Neural progenitor cell (in vitro differentiated cells): ENCODE measurements at regions not wholly inside any gene's neighbourhood (a gene's known extent, or its start where the extent isn't known, plus 50 kb on each side); places are given as distances from the start of the nearest gene placed in this dataset.

ENCODE experiments used
- DNase-seq: peaks from one replicate; pipeline ENCODE4 v3.0.0-alpha.2; 2016; ENCODE audit warnings: low spot score
- H2AFZ ChIP-seq: fragments of 200-600 bp; sonication (generic); replicated peaks from 2 replicates; pipeline ENCODE4 v1.6.1; 2016; ENCODE audit warnings: antibody characterized with exemption
- H3F3A ChIP-seq: fragments of 200-600 bp; sonication (generic); 2 replicates; pipeline ENCODE4 v1.6.1; 2016; ENCODE audit warnings: antibody characterized with exemption, low read depth
- H3K27ac ChIP-seq: fragments of 200-600 bp; sonication (generic); 2 replicates; pipeline ENCODE4 v1.5.1; 2016; ENCODE audit warnings: mild to moderate bottlenecking
- H3K27me3 ChIP-seq: fragments of 200-600 bp; sonication (generic); 2 replicates; pipeline ENCODE4 v1.6.1; 2016; ENCODE audit warnings: mild to moderate bottlenecking, moderate library complexity
- H3K36me3 ChIP-seq: fragments of 200-600 bp; sonication (generic); 2 replicates; pipeline ENCODE4 v1.5.1; 2016
- H3K4me1 ChIP-seq: fragments of 200-600 bp; sonication (generic); 2 replicates; pipeline ENCODE4 v1.6.1; 2016; ENCODE audit warnings: mixed run types
- H3K4me2 ChIP-seq: fragments of 200-600 bp; sonication (generic); 2 replicates; pipeline ENCODE4 v1.6.1; 2016
- H3K4me3 ChIP-seq: fragments of 200-600 bp; sonication (generic); 2 replicates; pipeline ENCODE4 v1.5.1; 2016
- H3K79me2 ChIP-seq: fragments of 200-600 bp; sonication (generic); 2 replicates; pipeline ENCODE4 v1.6.1; 2016; ENCODE audit warnings: low read depth
- H3K9ac ChIP-seq: fragments of 200-600 bp; sonication (generic); 2 replicates; pipeline ENCODE4 v1.6.1; 2016
- H3K9me3 ChIP-seq: fragments of 200-600 bp; sonication (generic); 2 replicates; pipeline ENCODE4 v1.5.1; 2016; ENCODE audit warnings: low read depth
- H4K20me1 ChIP-seq: fragments of 200-600 bp; sonication (generic); 2 replicates; pipeline ENCODE4 v1.6.1; 2016; ENCODE audit warnings: low read depth
- H3K27ac Mint-ChIP-seq: 3 replicates; pipeline ENCODE4 v1.8.0; 2021; ENCODE audit warnings: mixed read lengths
- H3K27me3 Mint-ChIP-seq: 2 replicates; pipeline ENCODE4 v1.8.0; 2022; ENCODE audit warnings: low read depth, mild to moderate bottlenecking, inconsistent platforms, moderate library complexity, mixed read lengths; ENCODE audit not compliant: insufficient read depth
- H3K36me3 Mint-ChIP-seq: 3 replicates; pipeline ENCODE4 v1.8.0; 2021; ENCODE audit warnings: mixed read lengths
- H3K4me1 Mint-ChIP-seq: 3 replicates; pipeline ENCODE4 v1.8.0; 2021; ENCODE audit warnings: mixed read lengths
- H3K4me3 Mint-ChIP-seq: 3 replicates; pipeline ENCODE4 v1.8.0; 2021; ENCODE audit warnings: mild to moderate bottlenecking, moderate library complexity, mixed read lengths
- H3K9me3 Mint-ChIP-seq: 3 replicates; pipeline ENCODE4 v1.8.0; 2020; ENCODE audit warnings: mixed read lengths
- EZH2 ChIP-seq: fragments of 200-600 bp; sonication (generic); IDR thresholded peaks from 2 replicates; pipeline ENCODE4 v1.6.1; 2017; ENCODE audit warnings: antibody characterized with exemption, mild to moderate bottlenecking, moderate library complexity
- EZH2phosphoT487 ChIP-seq: fragments of 200-600 bp; sonication (generic); IDR thresholded peaks from 2 replicates; pipeline ENCODE4 v1.6.1; 2017; ENCODE audit warnings: antibody characterized with exemption
- TF ChIP-seq, protein P1 (sequence below): fragments of 200-600 bp; sonication (generic); IDR thresholded peaks from 2 replicates; pipeline ENCODE4 v1.5.1; 2017; ENCODE audit warnings: antibody characterized with exemption, mild to moderate bottlenecking

DNA sequence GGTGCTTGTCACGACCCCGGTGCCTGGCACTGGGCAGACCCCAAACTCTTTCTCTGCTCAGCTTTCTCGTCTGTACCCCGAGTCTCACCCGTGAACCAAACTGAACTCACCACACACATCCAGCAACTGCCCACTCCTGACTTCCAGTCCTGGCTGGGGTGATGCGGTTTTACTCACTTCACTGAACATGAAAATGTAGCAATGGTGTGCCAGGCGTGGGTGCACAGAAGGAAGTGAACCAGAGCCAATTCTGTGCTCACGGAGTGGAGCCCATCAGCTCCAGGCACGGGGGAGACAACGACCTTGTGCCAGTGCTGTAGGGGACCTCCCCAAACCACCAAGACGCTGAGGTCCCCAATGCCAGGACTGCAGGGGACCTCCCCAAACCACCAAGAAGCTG lies 78.7 kb upstream of the AFDN start:
- H3K4me1 ChIP-seq = peaks cover 10% of the 10 kb centered on the region
- H3K9ac ChIP-seq = no peak overlapping the region
- no peaks in the 10 kb centered on the region for H3F3A ChIP-seq
- Mint-ChIP-seq H3K27ac (peak overlapping the region; percentile 94), H3K9me3 (peaks cover 5% of the 10 kb centered on the region), H3K4me1 (peaks cover 23% of the 10 kb centered on the region), H3K36me3 (no peaks in the 10 kb centered on the region), H3K4me3 (no peak overlapping the region), H3K27me3 (peaks cover 7% of the 10 kb centered on the region)
- no peak overlapping the region for H2AFZ ChIP-seq
- H3K9me3 ChIP-seq = no peaks in the 10 kb centered on the region
- TF ChIP-seq EZH2phosphoT487 (no peak), EZH2 (no peak)
- TF ChIP-seq, protein P1, sequence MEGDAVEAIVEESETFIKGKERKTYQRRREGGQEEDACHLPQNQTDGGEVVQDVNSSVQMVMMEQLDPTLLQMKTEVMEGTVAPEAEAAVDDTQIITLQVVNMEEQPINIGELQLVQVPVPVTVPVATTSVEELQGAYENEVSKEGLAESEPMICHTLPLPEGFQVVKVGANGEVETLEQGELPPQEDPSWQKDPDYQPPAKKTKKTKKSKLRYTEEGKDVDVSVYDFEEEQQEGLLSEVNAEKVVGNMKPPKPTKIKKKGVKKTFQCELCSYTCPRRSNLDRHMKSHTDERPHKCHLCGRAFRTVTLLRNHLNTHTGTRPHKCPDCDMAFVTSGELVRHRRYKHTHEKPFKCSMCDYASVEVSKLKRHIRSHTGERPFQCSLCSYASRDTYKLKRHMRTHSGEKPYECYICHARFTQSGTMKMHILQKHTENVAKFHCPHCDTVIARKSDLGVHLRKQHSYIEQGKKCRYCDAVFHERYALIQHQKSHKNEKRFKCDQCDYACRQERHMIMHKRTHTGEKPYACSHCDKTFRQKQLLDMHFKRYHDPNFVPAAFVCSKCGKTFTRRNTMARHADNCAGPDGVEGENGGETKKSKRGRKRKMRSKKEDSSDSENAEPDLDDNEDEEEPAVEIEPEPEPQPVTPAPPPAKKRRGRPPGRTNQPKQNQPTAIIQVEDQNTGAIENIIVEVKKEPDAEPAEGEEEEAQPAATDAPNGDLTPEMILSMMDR = no peak
- H3K27ac ChIP-seq = no peak overlapping the region
- H4K20me1 ChIP-seq = no peaks in the 10 kb centered on the region
- no peaks in the 10 kb centered on the region for H3K36me3 ChIP-seq
- no peak for DNase-seq
- H3K79me2 ChIP-seq = no peaks in the 10 kb centered on the region
- H3K4me2 ChIP-seq = no peak overlapping the region
- no peak overlapping the region for H3K4me3 ChIP-seq
- no peaks in the 10 kb centered on the region for H3K27me3 ChIP-seq

- no peak overlapping the region for H2AFZ ChIP-seq
- no peak for DNase-seq
- no peak overlapping the region for H3K27ac Mint-ChIP-seq
These were observed 78.0 kb upstream of the AFDN start for GRCh38 chr6:167748458-167749379.

DNA sequence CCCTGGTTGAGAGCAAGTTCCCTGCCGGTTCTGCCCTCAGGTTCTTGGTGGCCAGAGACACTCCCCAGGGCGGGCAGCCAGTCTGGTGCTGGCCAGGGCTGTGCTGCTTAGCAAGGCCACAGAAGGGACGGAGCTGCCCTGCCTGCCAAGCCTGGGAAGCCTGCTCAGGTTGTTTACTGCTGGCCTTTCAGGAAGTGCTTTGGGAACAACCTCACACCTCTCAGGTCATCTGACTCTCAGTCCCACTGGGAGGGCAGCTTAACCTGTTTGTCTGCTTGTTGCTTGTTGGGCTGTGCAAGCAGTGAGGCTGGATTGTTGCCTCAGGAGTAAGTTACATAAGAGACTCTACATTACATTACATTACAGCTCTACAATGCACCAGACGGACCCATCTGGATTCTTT lies 75.8 kb upstream of the AFDN start:
- peaks cover 10% of the 10 kb centered on the region for H3K4me1 ChIP-seq
- H4K20me1 ChIP-seq = no peaks in the 10 kb centered on the region
- DNase-seq = no peak
- Mint-ChIP-seq H3K9me3 (peaks cover 9% of the 10 kb centered on the region), H3K4me1 (peaks cover 30% of the 10 kb centered on the region), H3K4me3 (no peak overlapping the region), H3K36me3 (no peaks in the 10 kb centered on the region), H3K27ac (no peak overlapping the region), H3K27me3 (peaks cover 2% of the 10 kb centered on the region)
- H3K9ac ChIP-seq = no peak overlapping the region
- TF ChIP-seq EZH2phosphoT487 (no peak), EZH2 (no peak)
- TF ChIP-seq, protein P1 = no peak
- no peak overlapping the region for H3K4me3 ChIP-seq
- H2AFZ ChIP-seq = no peak overlapping the region
- H3K27ac ChIP-seq = no peak overlapping the region
- no peak overlapping the region for H3K4me2 ChIP-seq
- no peaks in the 10 kb centered on the region for H3F3A ChIP-seq
- no peaks in the 10 kb centered on the region for H3K9me3 ChIP-seq
- H3K36me3 ChIP-seq = no peaks in the 10 kb centered on the region
- no peaks in the 10 kb centered on the region for H3K27me3 ChIP-seq
- no peaks in the 10 kb centered on the region for H3K79me2 ChIP-seq

More at GRCh38 chr6:167748458-167749379, 78.0 kb upstream of the AFDN start:
- Histone ChIP-seq H3F3A (no peaks in the 10 kb centered on the region), H3K9me3 (no peaks in the 10 kb centered on the region), H3K4me2 (no peak overlapping the region), H3K36me3 (no peaks in the 10 kb centered on the region), H3K79me2 (no peaks in the 10 kb centered on the region), H3K27ac (no peak overlapping the region), H3K4me3 (no peak overlapping the region), H3K27me3 (no peaks in the 10 kb centered on the region), H3K9ac (no peak overlapping the region), H3K4me1 (peaks cover 10% of the 10 kb centered on the region), H4K20me1 (no peaks in the 10 kb centered on the region)
- H3K36me3 Mint-ChIP-seq = no peaks in the 10 kb centered on the region
- H3K9me3 Mint-ChIP-seq = peaks cover 4% of the 10 kb centered on the region
- H3K4me1 Mint-ChIP-seq = peaks cover 23% of the 10 kb centered on the region
- H3K4me3 Mint-ChIP-seq = no peak overlapping the region
- TF ChIP-seq EZH2phosphoT487 (no peak), EZH2 (no peak)
- TF ChIP-seq, protein P1 = no peak
- peaks cover 7% of the 10 kb centered on the region for H3K27me3 Mint-ChIP-seq
